ENCODE measurements at regions not wholly inside any gene's neighbourhood (a gene's known extent, or its start where the extent isn't known, plus 50 kb on each side); places are given as distances from the start of the nearest gene placed in this dataset.

- no peak for TF ChIP-seq CTCF (IDR thresholded peaks at IDR 0.05)
- no peak for TF ChIP-seq POLR2A (IDR thresholded peaks at IDR 0.05)
- no peak for TF ChIP-seq POLR2AphosphoS5 (IDR thresholded peaks at IDR 0.05)
Observed at GRCh38 chr11:106262852-106263251, 185.4 kb downstream of the AASDHPPT start.

Measured in breast epithelium (tissue), 3 donors.